Panc1 (cell line): ENCODE measurements at regions not wholly inside any gene's neighbourhood (a gene's known extent, or its start where the extent isn't known, plus 50 kb on each side); places are given as distances from the start of the nearest gene placed in this dataset.

Experiments
- ATAC-seq: fragments of 200-7000 bp; cut with Tn5 transposase; 2 replicates; pipeline ENCODE4 v1.9.1; 2020; ENCODE audit warnings: mild to moderate bottlenecking, moderate library complexity
- BruUV-seq: library from RNA; stranded (reverse); fragments of 400-500 nt; replicated peaks from 2 replicates; lab custom pipeline; 2021; lab: Mats Ljungman, UMichigan
- CTCF ChIA-PET: fragments of 300-600 bp; sonication (Branson Sonifier 250); formaldehyde crosslinking; loops from one replicate; lab custom pipeline; 2022; ENCODE audit warnings: antibody characterized with exemption; lab: Charles Lee
- POLR2A ChIA-PET: fragments of 300-600 bp; sonication (Branson Sonifier 250); formaldehyde crosslinking; loops from one replicate; lab custom pipeline; 2022; ENCODE audit warnings: antibody characterized with exemption; lab: Charles Lee
- DNase-seq: peaks from one replicate; pipeline ENCODE4 v3.0.0-alpha.2; 2010; ENCODE audit warnings: low read depth, low spot score
- H3K27ac ChIP-seq: 2 replicates; pipeline ENCODE4 v1.5.1; 2011; ENCODE audit warnings: mild to moderate bottlenecking, low read length, inconsistent platforms
- H3K27me3 ChIP-seq: fragments of 200-500 bp; sonication (Bioruptor generic); 2 replicates; pipeline ENCODE4 v1.6.0; 2014; ENCODE audit warnings: low read length, inconsistent platforms; ENCODE audit not compliant: control insufficient read depth, insufficient read depth
- H3K36me3 ChIP-seq: fragments of 200-500 bp; sonication (Bioruptor generic); 2 replicates; pipeline ENCODE4 v1.5.1; 2014; ENCODE audit warnings: inconsistent platforms, mild to moderate bottlenecking, low read length, moderate library complexity; ENCODE audit not compliant: control insufficient read depth, insufficient read depth
- H3K4me1 ChIP-seq: 2 replicates; pipeline ENCODE4 v1.5.1; 2011; ENCODE audit warnings: inconsistent platforms, mild to moderate bottlenecking, low read length, moderate library complexity; ENCODE audit not compliant: control insufficient read depth, insufficient read depth
- H3K4me3 ChIP-seq, 2 experiments: 2 replicates each; pipeline ENCODE4 v1.5.1; 2011 to 2012; ENCODE audit warnings: low read depth in 2 of 2, low read length in 2 of 2, mild to moderate bottlenecking in 2 of 2, inconsistent platforms in 1 of 2, moderate library complexity in 1 of 2
- H3K9me3 ChIP-seq: fragments of 200-500 bp; sonication (Bioruptor generic); 2 replicates; pipeline ENCODE4 v1.5.1; 2014; ENCODE audit warnings: low read depth, mild to moderate bottlenecking, inconsistent platforms, low read length, moderate library complexity; ENCODE audit not compliant: control insufficient read depth, insufficient read depth
- POLR2AphosphoS5 ChIP-seq: IDR thresholded peaks from 2 replicates; pipeline ENCODE4 v1.6.1; 2012; ENCODE audit warnings: mild to moderate bottlenecking, low read depth, low read length, moderate library complexity
- REST ChIP-seq, 2 experiments: IDR thresholded peaks; 2 replicates each; pipeline ENCODE4 v1.6.1; 2011 to 2012; ENCODE audit warnings: low read depth in 2 of 2, control low read depth in 1 of 2, low read length in 1 of 2, mild to moderate bottlenecking in 1 of 2, moderate library complexity in 1 of 2; ENCODE audit not compliant: insufficient read depth in 1 of 2
- SIN3A ChIP-seq: IDR thresholded peaks from 2 replicates; pipeline ENCODE4 v1.6.1; 2012; ENCODE audit warnings: low read depth, mild to moderate bottlenecking, low read length, moderate library complexity, borderline replicate concordance; ENCODE audit not compliant: insufficient read depth
- TCF7L2 ChIP-seq: IDR thresholded peaks from 2 replicates; pipeline ENCODE4 v1.6.1; 2011; ENCODE audit warnings: mild to moderate bottlenecking, low read depth, low read length, inconsistent platforms
- in situ Hi-C: cut with HindIII; loops from 2 replicates; pipeline ENCODE4 v1.10.0; 2016; ENCODE audit warnings: low sequenced_read_pairs, low pct_unique_long_range_greater_than_20kb
- intact Hi-C: fragments of 100-400 bp; cut with micrococcal nuclease; formaldehyde crosslinking; loops from one replicate; pipeline ENCODE4 v1.10.0; 2022; ENCODE audit not compliant: unreplicated experiment
- TF ChIP-seq, protein P1 (sequence below): fragments of 450-650 bp; IDR thresholded peaks from 2 replicates; pipeline ENCODE4 v1.5.1; 2017; ENCODE audit warnings: mild to moderate bottlenecking

GRCh38 chr7:25907214-25907613 lies 244.8 kb upstream of the NFE2L3 start:
- no peak for ATAC-seq

GRCh38 chr7:25907731-25908130 lies 244.3 kb upstream of the NFE2L3 start:
- H3K4me3 ChIP-seq: no peak overlapping the region
- no peaks in the 10 kb centered on the region for H3K9me3 ChIP-seq
- DNase-seq: no peak
- POLR2A ChIA-PET: interaction anchor here (0.5 kb wide), 1 partner anchor 244 kb away, joined by 5 read pairs; the partner anchor contains the start of gene NFE2L3
- peaks cover 2% of the 10 kb centered on the region; the same call in 1 of the 2 replicates for H3K27me3 ChIP-seq
- in situ Hi-C loops (no loop called here), intact Hi-C loops (no loop called here)
- CTCF ChIA-PET: interaction anchor here (1.3 kb wide), 1 partner anchor 462 kb away, joined by 3 read pairs; no protein-coding TSS in a partner anchor
- no peak for TF ChIP-seq REST (IDR thresholded peaks at IDR 0.05; ENCODE audit: insufficient read depth in 1 of 2, low read depth in 2 of 2, low read length in 1 of 2)
- TF ChIP-seq POLR2AphosphoS5: no peak
- ATAC-seq: no peak
- no peaks in the 10 kb centered on the region for H3K4me1 ChIP-seq
- BruUV-seq: no TSS peak
- H3K36me3 ChIP-seq: no peaks in the 10 kb centered on the region
- no peak overlapping the region for H3K27ac ChIP-seq

More at GRCh38 chr7:25907214-25907613, 244.8 kb upstream of the NFE2L3 start:
- Histone ChIP-seq H3K36me3 (no peaks in the 10 kb centered on the region), H3K4me3 (no peak overlapping the region), H3K9me3 (no peaks in the 10 kb centered on the region), H3K27ac (no peak overlapping the region), H3K27me3 (peaks cover 2% of the 10 kb centered on the region; the same call in 1 of the 2 replicates), H3K4me1 (no peaks in the 10 kb centered on the region)
- no TSS peak for BruUV-seq
- TF ChIP-seq SIN3A (no peak), REST (IDR thresholded peaks at IDR 0.05; ENCODE audit: insufficient read depth in 1 of 2, low read depth in 2 of 2, low read length in 1 of 2) (no peak), TCF7L2 (no peak), POLR2AphosphoS5 (no peak)
- TF ChIP-seq, protein P1, sequence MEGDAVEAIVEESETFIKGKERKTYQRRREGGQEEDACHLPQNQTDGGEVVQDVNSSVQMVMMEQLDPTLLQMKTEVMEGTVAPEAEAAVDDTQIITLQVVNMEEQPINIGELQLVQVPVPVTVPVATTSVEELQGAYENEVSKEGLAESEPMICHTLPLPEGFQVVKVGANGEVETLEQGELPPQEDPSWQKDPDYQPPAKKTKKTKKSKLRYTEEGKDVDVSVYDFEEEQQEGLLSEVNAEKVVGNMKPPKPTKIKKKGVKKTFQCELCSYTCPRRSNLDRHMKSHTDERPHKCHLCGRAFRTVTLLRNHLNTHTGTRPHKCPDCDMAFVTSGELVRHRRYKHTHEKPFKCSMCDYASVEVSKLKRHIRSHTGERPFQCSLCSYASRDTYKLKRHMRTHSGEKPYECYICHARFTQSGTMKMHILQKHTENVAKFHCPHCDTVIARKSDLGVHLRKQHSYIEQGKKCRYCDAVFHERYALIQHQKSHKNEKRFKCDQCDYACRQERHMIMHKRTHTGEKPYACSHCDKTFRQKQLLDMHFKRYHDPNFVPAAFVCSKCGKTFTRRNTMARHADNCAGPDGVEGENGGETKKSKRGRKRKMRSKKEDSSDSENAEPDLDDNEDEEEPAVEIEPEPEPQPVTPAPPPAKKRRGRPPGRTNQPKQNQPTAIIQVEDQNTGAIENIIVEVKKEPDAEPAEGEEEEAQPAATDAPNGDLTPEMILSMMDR: no peak
- ChIA-PET POLR2A (no interaction called here), CTCF (interaction anchor here (1.3 kb wide), 1 partner anchor 462 kb away, joined by 3 read pairs; no protein-coding TSS in a partner anchor)
- no peak for DNase-seq
- intact Hi-C loops: no loop called here
- in situ Hi-C loops: no loop called here
